HG02759 (cell line): ENCODE measurements at regions not wholly inside any gene's neighbourhood (a gene's known extent, or its start where the extent isn't known, plus 50 kb on each side); places are given as distances from the start of the nearest gene placed in this dataset.

Experiments used
- ATAC-seq: cut with Tn5 transposase; IDR thresholded peaks from one replicate; pipeline ENCODE4 v1.9.1; 2021; ENCODE audit warnings: mild to moderate bottlenecking, moderate library complexity; ENCODE audit not compliant: unreplicated experiment

DNA sequence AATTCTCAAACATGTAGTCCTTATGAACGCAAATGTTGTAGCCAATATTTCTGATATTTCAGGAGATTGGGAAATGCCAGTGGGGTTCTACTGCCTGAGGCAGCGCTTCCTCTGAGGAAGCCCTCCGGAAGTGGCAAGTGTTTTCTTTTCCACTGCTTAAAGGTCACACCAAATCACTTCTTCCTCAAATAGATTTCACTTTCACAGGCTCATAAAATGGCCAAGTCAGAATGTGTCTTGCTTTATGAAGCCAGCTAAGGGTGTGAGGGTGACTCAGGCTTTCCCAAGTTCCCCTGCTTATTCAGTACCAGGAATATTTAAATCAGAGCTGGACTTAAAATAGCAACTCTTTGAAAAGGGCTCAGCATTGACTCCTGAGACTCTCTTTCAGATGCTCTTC lies 514.2 kb upstream of the DIPK2B start:
- ATAC-seq = no peak

GRCh38 chrX:45712067-45712466 lies 511.4 kb upstream of the DIPK2B start:
- no peak for ATAC-seq

GRCh38 chrX:45711231-45711630 lies 510.6 kb upstream of the DIPK2B start:
- ATAC-seq = no peak

- ATAC-seq = peak; percentile 85
Measured at GRCh38 chrX:45710081-45710801, 509.6 kb upstream of the DIPK2B start.

- ATAC-seq = no peak
Measured at GRCh38 chrX:45709381-45709780, 508.7 kb upstream of the DIPK2B start.

- ATAC-seq = no peak
Measured at GRCh38 chrX:45699158-45699557, 498.5 kb upstream of the DIPK2B start.

DNA sequence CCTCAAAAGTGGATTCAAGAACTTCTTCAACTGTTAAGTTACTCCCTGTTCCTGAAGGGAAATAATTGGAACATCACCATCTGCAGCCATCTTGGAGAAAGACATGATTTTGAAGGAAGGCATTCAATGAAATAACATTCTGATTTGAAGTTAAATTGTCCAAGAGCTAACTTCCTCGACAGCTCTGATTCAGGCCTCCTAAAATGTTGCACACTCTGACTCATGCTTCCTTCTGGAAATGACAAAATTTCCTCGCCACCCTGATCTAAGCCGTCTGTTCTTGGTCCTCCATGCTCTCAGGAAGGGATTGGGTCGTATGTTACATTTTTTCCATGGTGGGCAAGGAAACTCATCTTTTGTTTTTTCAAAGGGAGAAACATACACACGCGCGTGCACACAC lies 496.9 kb upstream of the DIPK2B start:
- no peak for ATAC-seq

DNA sequence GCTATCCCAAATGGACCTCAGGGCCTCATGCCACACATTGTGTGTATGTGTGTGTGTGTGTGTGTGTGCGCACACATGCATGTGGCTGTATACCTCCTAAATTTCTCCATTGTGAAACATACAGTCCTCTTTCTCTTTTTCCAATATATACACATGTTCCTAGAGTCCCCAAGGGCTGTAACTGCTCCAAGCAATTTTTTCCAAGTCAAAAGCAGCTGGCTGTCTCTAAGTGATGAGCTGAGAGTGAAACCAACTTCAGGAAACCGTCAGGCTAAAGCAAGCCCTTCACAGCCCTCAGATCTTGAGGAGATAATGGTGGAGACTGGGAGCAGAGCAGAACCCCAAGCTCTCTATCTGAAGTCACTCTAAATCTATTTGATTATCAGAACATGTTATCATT lies 496.1 kb upstream of the DIPK2B start:
- no peak for ATAC-seq

GRCh38 chrX:45689971-45690370 lies 489.3 kb upstream of the DIPK2B start:
- ATAC-seq = no peak

DNA sequence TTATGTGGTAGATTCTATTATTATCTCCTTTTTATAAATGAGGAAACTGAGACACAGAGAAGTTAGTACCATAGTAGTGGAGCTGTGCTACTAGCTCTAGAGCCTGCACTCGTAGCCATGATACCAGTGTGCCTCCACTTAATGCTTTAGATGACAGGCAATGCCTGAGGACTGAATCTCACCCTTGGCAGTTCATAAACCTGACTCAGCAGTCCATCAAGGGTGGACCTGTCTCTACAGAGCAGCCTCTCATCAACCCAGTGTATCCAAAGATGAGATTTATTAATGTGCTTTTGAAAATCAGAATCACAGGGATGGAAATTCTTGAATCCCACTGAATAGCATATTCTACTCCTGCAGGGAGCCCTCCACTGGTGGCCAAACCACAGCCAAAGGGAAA lies 483.2 kb upstream of the DIPK2B start:
- no peak for ATAC-seq

DNA sequence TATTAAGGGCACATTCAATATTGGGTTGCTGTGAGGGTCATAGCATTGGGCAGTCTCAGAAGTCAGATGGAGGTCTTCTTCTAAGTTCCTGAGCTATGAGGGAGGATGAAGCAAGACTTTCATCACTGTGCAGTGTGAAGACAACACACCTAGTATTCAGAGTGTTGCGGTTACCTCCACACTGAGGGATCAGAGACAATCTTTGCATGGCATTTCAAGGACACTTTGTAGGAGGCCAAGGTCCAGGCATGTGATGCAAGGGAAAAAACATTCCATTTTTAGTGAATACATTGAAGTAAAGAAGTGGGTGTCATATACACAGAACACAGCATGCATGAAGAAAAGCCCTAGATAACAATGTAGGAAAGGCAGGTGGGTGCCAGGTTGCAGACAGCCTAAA lies 481.2 kb upstream of the DIPK2B start:
- no peak for ATAC-seq

- ATAC-seq = no peak
Measured at GRCh38 chrX:45669715-45670340, 469.2 kb upstream of the DIPK2B start.

GRCh38 chrX:45668686-45669443 lies 468.2 kb upstream of the DIPK2B start:
- no peak for ATAC-seq

- ATAC-seq = no peak
Measured at GRCh38 chrX:45667666-45668065, 467.0 kb upstream of the DIPK2B start.

DNA sequence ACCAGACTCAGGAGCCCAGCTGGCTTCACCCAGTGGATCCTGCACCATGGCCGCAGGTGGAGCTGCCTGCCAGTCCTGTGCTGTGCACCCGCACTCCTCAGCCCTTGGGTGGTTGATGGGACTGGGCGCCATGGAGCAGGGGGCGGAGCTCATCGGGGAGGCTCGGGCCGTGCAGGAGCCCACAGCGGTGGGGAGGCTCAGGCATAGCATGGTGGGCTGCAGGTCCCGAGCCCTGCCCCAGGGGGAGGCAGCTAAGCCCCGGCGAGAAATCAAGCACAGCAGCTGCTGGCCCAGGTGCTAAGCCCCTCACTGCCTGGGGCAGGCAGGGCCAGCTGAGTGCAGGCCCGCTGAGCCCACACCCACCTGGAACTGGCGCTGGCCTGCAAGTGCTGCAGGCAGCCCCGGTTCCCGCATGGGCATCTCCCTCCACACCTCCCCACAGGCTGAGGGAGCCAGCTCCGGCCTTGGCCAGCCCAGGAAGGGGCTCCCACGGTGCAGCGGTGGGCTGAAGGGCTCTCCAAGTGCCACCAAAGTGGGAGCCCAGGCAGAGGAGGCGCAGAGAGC lies 464.1 kb upstream of the DIPK2B start:
- ATAC-seq = no peak

GRCh38 chrX:45660477-45660876 lies 459.8 kb upstream of the DIPK2B start:
- ATAC-seq = no peak

DNA sequence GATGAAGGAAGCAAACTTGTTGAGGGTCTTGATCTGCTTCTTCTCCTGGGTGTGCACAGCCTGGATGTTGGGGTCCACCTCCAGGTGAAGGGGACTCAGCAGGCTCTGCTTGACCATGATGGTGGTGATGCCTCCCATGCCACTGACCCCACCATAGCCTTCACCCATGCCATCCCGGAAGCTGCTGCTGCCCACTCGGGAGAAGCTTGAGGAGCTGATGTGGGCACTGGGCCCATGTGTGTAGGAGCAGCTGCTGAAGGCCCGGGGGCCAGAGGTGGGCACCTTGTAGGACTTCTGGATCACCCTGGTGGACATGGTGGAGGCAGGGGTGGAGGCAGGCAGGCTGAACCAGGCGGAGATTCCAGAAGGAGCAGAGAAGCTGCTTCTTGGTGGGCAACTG lies 432.7 kb upstream of the DIPK2B start:
- no peak for ATAC-seq

DNA sequence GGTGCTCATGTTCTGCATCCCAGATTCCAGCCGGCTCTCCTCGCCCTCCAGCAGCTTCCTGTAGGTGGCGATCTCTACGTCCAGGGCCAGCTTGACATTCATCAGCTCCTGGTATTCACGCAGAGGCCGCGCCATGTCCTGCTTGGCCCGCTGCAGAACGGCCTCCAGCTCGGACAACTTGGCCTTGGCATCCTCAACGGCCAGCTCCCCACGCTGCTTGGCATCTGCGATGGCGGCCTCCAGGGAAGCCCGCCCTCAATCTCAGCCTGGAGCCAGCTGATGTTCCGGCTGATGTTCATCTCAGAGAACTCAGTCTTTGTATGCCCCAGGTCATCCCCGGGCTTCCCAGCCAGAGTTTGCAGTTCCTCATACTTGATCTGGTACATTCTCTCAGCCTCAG lies 431.8 kb upstream of the DIPK2B start:
- ATAC-seq = no peak

- ATAC-seq = no peak
Measured at GRCh38 chrX:45630078-45630477, 429.4 kb upstream of the DIPK2B start.

DNA sequence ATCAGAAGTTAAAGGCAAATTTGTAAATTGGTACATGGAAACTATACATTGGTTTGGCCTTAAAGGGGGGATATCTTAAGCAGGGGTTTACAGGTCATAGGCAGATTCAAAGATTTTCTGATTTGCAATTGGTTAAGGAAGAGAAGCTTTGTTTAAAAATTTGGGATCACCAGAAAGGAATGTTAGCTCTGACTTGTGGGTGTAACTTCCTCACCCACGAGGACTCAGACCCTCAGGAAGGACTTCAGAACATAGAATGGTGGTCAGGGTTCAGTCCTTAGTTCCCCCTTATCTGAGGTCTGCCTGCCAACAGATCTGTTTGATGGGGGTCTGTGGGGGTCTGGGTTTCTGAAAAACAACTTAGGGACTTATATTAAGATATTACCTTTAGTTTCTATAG lies 427.4 kb upstream of the DIPK2B start:
- no peak for ATAC-seq

DNA sequence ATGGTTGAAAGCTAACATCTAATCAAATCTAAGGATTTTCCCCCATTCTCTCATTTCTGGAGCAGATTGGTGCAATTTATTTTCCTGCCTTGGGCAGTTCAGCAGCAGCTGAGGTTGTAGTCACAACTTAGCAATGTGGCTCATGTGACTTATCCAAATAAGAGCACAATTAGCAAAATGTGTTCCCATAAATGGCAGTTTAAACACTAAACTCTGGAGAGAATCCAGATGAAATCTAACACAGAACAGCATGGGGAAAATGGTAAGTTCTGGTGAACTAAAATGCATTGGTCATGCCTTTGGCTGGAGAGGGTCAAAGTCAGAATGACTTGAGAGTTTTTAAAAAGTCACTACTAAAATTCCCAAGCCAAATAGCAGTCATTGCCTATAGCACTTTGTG lies 422.6 kb upstream of the DIPK2B start:
- no peak for ATAC-seq

- ATAC-seq = no peak
Measured at GRCh38 chrX:45622538-45622937, 421.9 kb upstream of the DIPK2B start.
